ENCODE measurements at regions not wholly inside any gene's neighbourhood (a gene's known extent, or its start where the extent isn't known, plus 50 kb on each side); places are given as distances from the start of the nearest gene placed in this dataset.

DNA sequence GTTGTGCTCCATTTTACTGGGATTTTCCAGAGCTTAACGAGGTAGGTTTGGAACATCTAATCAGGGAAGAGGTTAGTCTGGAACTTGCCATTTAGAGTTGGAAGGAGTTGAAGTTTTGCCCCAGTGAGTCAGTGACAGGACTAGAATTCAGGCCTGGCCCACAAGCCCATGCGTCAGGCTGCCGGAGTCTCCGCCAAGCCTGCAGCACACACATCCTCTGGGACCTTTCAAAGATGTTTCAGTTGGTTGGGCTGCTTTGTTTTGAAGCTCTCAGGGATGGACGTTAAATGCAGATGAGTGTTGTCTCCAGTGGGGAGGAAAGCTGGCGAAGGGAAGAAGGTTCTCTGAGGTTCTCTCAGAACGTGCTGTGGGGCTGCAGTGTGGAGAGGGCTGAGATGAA lies 147.0 kb downstream of the PSAT1 start:
- H3K4me3 Mint-ChIP-seq, result no peak overlapping the region
- peaks cover 9 to 11% of the 10 kb centered on the region in 2 donors for H3K27me3 Mint-ChIP-seq
- no peaks in the 10 kb centered on the region for H3K9me3 Mint-ChIP-seq
- WGBS (ENCODE audit: insufficient coverage), result 57% methylated on average over 3 of the region's 7 CpGs
- ATAC-seq (replicated peaks in 1 of 4) (no peak), DNase-seq (no peak)
- no peaks in the 10 kb centered on the region for H3K36me3 ChIP-seq (ENCODE audit: control insufficient read depth in 2 of 2, extremely low read depth in 1 of 2, insufficient read depth in 1 of 2, low read length in 1 of 2)
- H3K27ac Mint-ChIP-seq, result no peak overlapping the region
- H3K27me3 ChIP-seq (replicated peaks in 1 of 2; ENCODE audit: control insufficient read depth in 2 of 2, extremely low read depth in 1 of 2, insufficient read depth in 2 of 2, low read length in 1 of 2), result peaks cover 0 to 16% of the 10 kb centered on the region in 2 experiments
- no peaks in the 10 kb centered on the region for H3K9me3 ChIP-seq
- no peak overlapping the region for H3K4me3 ChIP-seq (ENCODE audit: control insufficient read depth in 1 of 2, extremely low read depth in 1 of 2, low read length in 1 of 2)
- H3K36me3 Mint-ChIP-seq, result no peaks in the 10 kb centered on the region
- no peak overlapping the region for H3K27ac ChIP-seq (ENCODE audit: low read length)
- ChIA-PET CTCF (interaction anchor here in 1 of 2 donors (0.7 kb wide), 1 partner anchor 41 kb away, joined by 4 read pairs; no protein-coding TSS in a partner anchor), POLR2A (no interaction called here)
- peaks cover 5 to 7% (median 6%) of the 10 kb centered on the region in 3 donors for H3K4me1 Mint-ChIP-seq
- peaks cover 0 to 5% of the 10 kb centered on the region in 2 experiments for H3K4me1 ChIP-seq (ENCODE audit: control insufficient read depth in 1 of 2, extremely low read depth in 1 of 2, insufficient read depth in 2 of 2, low read length in 2 of 2)

DNA sequence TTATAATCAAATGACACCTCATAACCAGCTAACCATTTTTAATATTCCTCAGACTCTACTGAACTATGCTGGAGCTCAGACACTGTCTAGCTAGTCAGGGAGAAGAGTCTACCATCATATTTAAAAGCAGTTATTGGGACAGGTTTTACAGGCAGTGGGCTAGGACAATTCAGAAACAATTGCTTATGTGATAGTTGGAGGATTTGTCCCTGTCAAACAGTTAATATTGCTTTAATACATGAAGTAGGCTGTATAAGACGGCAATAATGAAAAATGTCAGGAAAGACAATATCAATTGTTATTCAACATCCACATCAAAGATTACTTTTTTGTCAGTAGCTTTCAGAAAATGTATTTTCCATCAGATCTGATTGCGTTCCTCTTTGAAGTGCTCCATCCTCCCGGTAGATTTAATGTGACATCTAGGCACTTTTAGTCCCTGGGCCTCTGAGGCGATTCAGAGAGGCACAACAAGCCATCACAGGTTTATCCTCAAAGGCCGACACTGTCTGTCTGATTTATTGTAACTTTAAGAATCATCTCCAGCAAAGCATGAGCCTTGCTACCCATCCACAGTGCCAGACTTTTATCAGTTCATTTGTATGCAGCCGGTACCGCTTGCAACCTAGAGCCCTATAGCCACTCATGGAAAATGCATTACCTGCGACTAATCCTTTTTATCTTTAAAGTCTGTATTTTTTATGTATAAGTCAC lies 152.2 kb downstream of the PSAT1 start:
- Mint-ChIP-seq H3K4me3 (no peak overlapping the region), H3K27ac (no peak overlapping the region), H3K9me3 (no peaks in the 10 kb centered on the region), H3K36me3 (no peaks in the 10 kb centered on the region), H3K27me3 (peaks cover 6 to 12% of the 10 kb centered on the region in 2 donors), H3K4me1 (no peaks in the 10 kb centered on the region)
- no peaks in the 10 kb centered on the region for H3K36me3 ChIP-seq (ENCODE audit: control insufficient read depth in 2 of 2, extremely low read depth in 1 of 2, insufficient read depth in 1 of 2, low read length in 1 of 2)
- no peak for ATAC-seq (replicated peaks in 1 of 4)
- WGBS (ENCODE audit: insufficient coverage), result 91% methylated on average over 4 of the region's 8 CpGs
- DNase-seq, result no peak
- H3K9me3 ChIP-seq, result no peaks in the 10 kb centered on the region
- peaks cover 0 to 2% of the 10 kb centered on the region in 2 experiments for H3K27me3 ChIP-seq (replicated peaks in 1 of 2; ENCODE audit: control insufficient read depth in 2 of 2, extremely low read depth in 1 of 2, insufficient read depth in 2 of 2, low read length in 1 of 2)
- ChIA-PET POLR2A (no interaction called here), CTCF (interaction anchor here in 1 of 2 donors (1.0 kb wide), 1 partner anchor 10 kb away, joined by 3 read pairs; no protein-coding TSS in a partner anchor)
- no peak overlapping the region for H3K4me3 ChIP-seq (ENCODE audit: control insufficient read depth in 1 of 2, extremely low read depth in 1 of 2, low read length in 1 of 2)
- no peak overlapping the region for H3K27ac ChIP-seq (ENCODE audit: low read length)
- H3K4me1 ChIP-seq (ENCODE audit: control insufficient read depth in 1 of 2, extremely low read depth in 1 of 2, insufficient read depth in 2 of 2, low read length in 2 of 2), result no peaks in the 10 kb centered on the region

- H3K27me3 Mint-ChIP-seq, result peaks cover 12 to 19% of the 10 kb centered on the region in 2 donors
- no peak overlapping the region for H3K4me3 Mint-ChIP-seq
- no peak for ATAC-seq (replicated peaks in 1 of 4)
- H3K27ac Mint-ChIP-seq, result no peak overlapping the region
- no peaks in the 10 kb centered on the region for H3K4me1 Mint-ChIP-seq
- H3K36me3 ChIP-seq (ENCODE audit: control insufficient read depth in 2 of 2, extremely low read depth in 1 of 2, insufficient read depth in 1 of 2, low read length in 1 of 2), result no peaks in the 10 kb centered on the region
- no peak for DNase-seq
- ChIA-PET POLR2A (no interaction called here), CTCF (no interaction called here)
- no peak overlapping the region for H3K4me3 ChIP-seq (ENCODE audit: control insufficient read depth in 1 of 2, extremely low read depth in 1 of 2, low read length in 1 of 2)
- H3K27ac ChIP-seq (ENCODE audit: low read length), result no peak overlapping the region
- 89% methylated on average over 6 of the region's 7 CpGs for WGBS (ENCODE audit: insufficient coverage)
- H3K27me3 ChIP-seq (replicated peaks in 1 of 2; ENCODE audit: control insufficient read depth in 2 of 2, extremely low read depth in 1 of 2, insufficient read depth in 2 of 2, low read length in 1 of 2), result peaks cover 0 to 2% of the 10 kb centered on the region in 2 experiments
- H3K4me1 ChIP-seq (ENCODE audit: control insufficient read depth in 1 of 2, extremely low read depth in 1 of 2, insufficient read depth in 2 of 2, low read length in 2 of 2), result no peaks in the 10 kb centered on the region
- H3K9me3 ChIP-seq, result no peaks in the 10 kb centered on the region
- no peaks in the 10 kb centered on the region for H3K36me3 Mint-ChIP-seq
- no peaks in the 10 kb centered on the region for H3K9me3 Mint-ChIP-seq
Observed at GRCh38 chr9:78453450-78453849, 156.5 kb downstream of the PSAT1 start.

GRCh38 chr9:78462611-78463010 lies 165.7 kb downstream of the PSAT1 start:
- Histone ChIP-seq H3K27ac (ENCODE audit: low read length) (no peak overlapping the region), H3K9me3 (no peaks in the 10 kb centered on the region), H3K4me1 (ENCODE audit: control insufficient read depth in 1 of 2, extremely low read depth in 1 of 2, insufficient read depth in 2 of 2, low read length in 2 of 2) (no peaks in the 10 kb centered on the region), H3K4me3 (ENCODE audit: control insufficient read depth in 1 of 2, extremely low read depth in 1 of 2, low read length in 1 of 2) (no peak overlapping the region), H3K27me3 (replicated peaks in 1 of 2; ENCODE audit: control insufficient read depth in 2 of 2, extremely low read depth in 1 of 2, insufficient read depth in 2 of 2, low read length in 1 of 2) (no peaks in the 10 kb centered on the region), H3K36me3 (ENCODE audit: control insufficient read depth in 2 of 2, extremely low read depth in 1 of 2, insufficient read depth in 1 of 2, low read length in 1 of 2) (no peaks in the 10 kb centered on the region)
- ChIA-PET POLR2A (no interaction called here), CTCF (interaction anchor here in 1 of 2 donors (0.9 kb wide), 1 partner anchor 24 kb away, joined by 3 read pairs; no protein-coding TSS in a partner anchor)
- peaks cover 0 to 15% (median 4%) of the 10 kb centered on the region in 3 donors for H3K9me3 Mint-ChIP-seq
- 94% methylated on average over 2 of the region's 2 CpGs for WGBS (ENCODE audit: insufficient coverage)
- no peaks in the 10 kb centered on the region for H3K36me3 Mint-ChIP-seq
- no peaks in the 10 kb centered on the region for H3K4me1 Mint-ChIP-seq
- no peak overlapping the region for H3K27ac Mint-ChIP-seq
- peaks cover 2 to 11% of the 10 kb centered on the region in 2 donors for H3K27me3 Mint-ChIP-seq
- ATAC-seq (replicated peaks in 1 of 4) (no peak), DNase-seq (no peak)
- no peak overlapping the region for H3K4me3 Mint-ChIP-seq

- no peak overlapping the region for H3K4me3 ChIP-seq (ENCODE audit: control insufficient read depth in 1 of 2, extremely low read depth in 1 of 2, low read length in 1 of 2)
- Mint-ChIP-seq H3K27me3 (peaks cover 3 to 9% of the 10 kb centered on the region in 2 donors), H3K4me1 (no peaks in the 10 kb centered on the region), H3K4me3 (no peak overlapping the region), H3K36me3 (no peaks in the 10 kb centered on the region), H3K27ac (no peak overlapping the region), H3K9me3 (peaks cover 0 to 15% (median 4%) of the 10 kb centered on the region in 3 donors)
- no peak for ATAC-seq (replicated peaks in 1 of 4)
- ChIA-PET CTCF (no interaction called here), POLR2A (no interaction called here)
- no peaks in the 10 kb centered on the region for H3K9me3 ChIP-seq
- H3K27ac ChIP-seq (ENCODE audit: low read length), result no peak overlapping the region
- H3K27me3 ChIP-seq (replicated peaks in 1 of 2; ENCODE audit: control insufficient read depth in 2 of 2, extremely low read depth in 1 of 2, insufficient read depth in 2 of 2, low read length in 1 of 2), result no peaks in the 10 kb centered on the region
- no peaks in the 10 kb centered on the region for H3K4me1 ChIP-seq (ENCODE audit: control insufficient read depth in 1 of 2, extremely low read depth in 1 of 2, insufficient read depth in 2 of 2, low read length in 2 of 2)
- no peaks in the 10 kb centered on the region for H3K36me3 ChIP-seq (ENCODE audit: control insufficient read depth in 2 of 2, extremely low read depth in 1 of 2, insufficient read depth in 1 of 2, low read length in 1 of 2)
- WGBS (ENCODE audit: insufficient coverage), result 100% methylated on average over 1 of the region's 3 CpGs
- DNase-seq, result no peak
Observed at GRCh38 chr9:78463750-78464149, 166.8 kb downstream of the PSAT1 start.

- CTCF ChIA-PET, result no interaction called here
Observed at GRCh38 chr9:78468231-78468630, 171.3 kb downstream of the PSAT1 start.

More at GRCh38 chr9:78468231-78468630, 171.3 kb downstream of the PSAT1 start:
- WGBS (ENCODE audit: insufficient coverage), result 46% methylated on average over 2 of the region's 7 CpGs
- no peaks in the 10 kb centered on the region for H3K9me3 ChIP-seq
- Mint-ChIP-seq H3K36me3 (no peaks in the 10 kb centered on the region), H3K27me3 (peaks cover 10 to 22% of the 10 kb centered on the region in 2 donors), H3K9me3 (no peaks in the 10 kb centered on the region), H3K4me3 (no peak overlapping the region), H3K27ac (no peak overlapping the region), H3K4me1 (no peaks in the 10 kb centered on the region)
- H3K27me3 ChIP-seq (replicated peaks in 1 of 2; ENCODE audit: control insufficient read depth in 2 of 2, extremely low read depth in 1 of 2, insufficient read depth in 2 of 2, low read length in 1 of 2), result no peaks in the 10 kb centered on the region
- no peak overlapping the region for H3K4me3 ChIP-seq (ENCODE audit: control insufficient read depth in 1 of 2, extremely low read depth in 1 of 2, low read length in 1 of 2)
- H3K36me3 ChIP-seq (ENCODE audit: control insufficient read depth in 2 of 2, extremely low read depth in 1 of 2, insufficient read depth in 1 of 2, low read length in 1 of 2), result no peaks in the 10 kb centered on the region
- no peak for DNase-seq
- ATAC-seq (replicated peaks in 1 of 4), result no peak
- H3K4me1 ChIP-seq (ENCODE audit: control insufficient read depth in 1 of 2, extremely low read depth in 1 of 2, insufficient read depth in 2 of 2, low read length in 2 of 2), result no peaks in the 10 kb centered on the region
- no peak overlapping the region for H3K27ac ChIP-seq (ENCODE audit: low read length)
- POLR2A ChIA-PET, result interaction anchor here in 1 of 2 donors (0.6 kb wide), 1 partner anchor 304 kb away, joined by 5 read pairs; no protein-coding TSS in a partner anchor

All from T-cell (primary cell).